ENCODE measurements at regions not wholly inside any gene's neighbourhood (a gene's known extent, or its start where the extent isn't known, plus 50 kb on each side); places are given as distances from the start of the nearest gene placed in this dataset.
"Not testable (repeated sequence)": the region's sequence is repeated elsewhere in the genome, so short reads cannot be mapped to it uniquely, and the experiment has no call there.

GRCh38 chrX:13476384-13476783, 93.0 kb upstream of the EGFL6 start:
- no peak for DNase-seq

DNA sequence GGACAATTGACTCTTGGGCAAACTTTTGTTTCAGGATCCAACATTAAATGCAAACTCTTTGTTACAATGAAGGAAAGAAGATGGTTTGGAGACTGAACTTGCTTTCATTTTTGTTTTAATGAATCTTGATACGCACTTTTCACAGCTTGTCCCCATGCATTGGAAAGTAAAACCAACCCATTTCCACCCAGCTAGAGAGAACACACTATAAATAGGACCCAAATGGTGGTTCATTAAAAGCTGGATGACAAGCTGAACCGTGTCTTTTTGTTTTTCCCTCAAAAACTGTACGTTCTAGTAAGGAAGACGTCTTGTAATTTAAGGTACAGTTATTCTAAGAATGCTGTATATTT, 95.3 kb upstream of the EGFL6 start:
- no peak for DNase-seq

GRCh38 chrX:13473442-13474163, 95.8 kb upstream of the EGFL6 start:
- DNase-seq, result no peak

GRCh38 chrX:13472975-13473374, 96.4 kb upstream of the EGFL6 start:
- no peak for DNase-seq

DNA sequence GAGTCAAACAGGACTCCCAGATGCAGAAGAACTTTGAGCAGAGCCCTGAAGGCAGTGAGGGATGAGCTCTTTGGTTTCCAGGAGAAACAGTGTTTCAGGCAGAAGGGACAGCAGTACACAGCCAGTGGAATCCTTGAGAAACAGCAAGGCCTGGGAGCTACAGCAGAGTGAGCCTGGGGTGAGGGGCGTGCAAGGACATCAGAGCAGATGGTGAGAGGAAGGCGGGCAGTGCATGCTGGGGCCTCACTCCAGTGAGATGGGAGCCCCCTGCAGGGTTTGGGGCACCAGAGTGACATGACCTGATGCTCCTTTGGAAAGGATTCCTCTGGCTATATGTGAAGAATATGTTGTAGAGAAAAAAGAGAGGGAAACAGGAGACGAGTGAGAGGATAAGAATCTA, 98.1 kb upstream of the EGFL6 start:
- DNase-seq, result no peak

- no peak for DNase-seq
Measured at GRCh38 chrX:13470685-13470977, 98.8 kb upstream of the EGFL6 start.

DNA sequence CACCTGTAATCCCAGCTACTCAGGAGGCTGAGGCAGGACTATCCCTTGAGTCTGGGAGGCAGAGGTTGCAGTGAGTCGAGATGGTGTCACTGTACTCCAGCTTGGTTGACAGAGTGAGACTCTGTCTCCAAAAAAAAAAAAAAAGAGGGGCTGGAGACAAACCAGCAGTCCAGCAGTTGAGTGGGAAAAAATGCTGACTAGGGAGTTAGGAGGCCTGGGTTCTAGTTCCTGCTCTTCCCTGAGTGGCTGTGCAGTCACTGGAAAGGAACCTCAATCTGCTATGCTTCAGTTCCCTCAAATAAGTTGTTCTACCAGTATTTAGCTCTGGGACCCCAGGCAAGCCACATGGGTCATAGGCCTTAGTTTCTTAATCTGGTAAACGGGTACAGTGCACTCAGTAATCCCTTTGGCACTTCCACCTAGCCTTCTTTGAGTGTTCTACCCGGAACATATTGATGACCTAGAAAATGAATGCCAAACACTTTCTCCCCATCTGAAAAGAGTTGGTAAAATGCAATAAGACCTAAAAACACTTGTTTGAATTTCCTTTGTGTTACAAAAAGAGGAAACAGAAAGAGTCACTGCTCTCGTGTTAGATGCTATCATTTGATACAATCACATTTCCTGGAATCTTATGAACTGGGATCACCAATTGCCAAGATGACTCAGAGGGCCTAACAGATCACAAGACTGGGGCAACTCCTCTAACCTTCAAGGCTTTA, 99.3 kb upstream of the EGFL6 start:
- no peak for DNase-seq

DNA sequence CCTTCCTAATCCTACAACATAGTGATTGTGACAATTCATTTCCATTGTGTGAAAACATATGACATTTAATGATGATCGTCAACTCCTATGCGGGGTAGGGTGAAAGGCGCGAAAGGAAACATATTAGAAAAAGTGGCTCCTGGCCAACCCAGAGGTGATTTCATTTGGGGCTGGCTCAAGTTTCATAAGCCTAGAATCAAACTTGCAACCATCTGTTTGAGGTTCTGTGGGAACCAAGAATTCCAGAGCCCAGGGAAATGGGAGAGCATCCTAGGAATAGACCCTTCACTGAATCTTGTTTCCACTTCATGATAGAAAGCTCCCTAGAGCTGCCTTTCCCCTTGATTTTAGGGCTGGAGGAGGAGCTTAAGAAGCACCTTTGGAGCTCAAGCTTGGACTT, 101.3 kb upstream of the EGFL6 start:
- no peak for DNase-seq

- no peak for DNase-seq
Measured at GRCh38 chrX:13467243-13467642, 102.2 kb upstream of the EGFL6 start.

DNA sequence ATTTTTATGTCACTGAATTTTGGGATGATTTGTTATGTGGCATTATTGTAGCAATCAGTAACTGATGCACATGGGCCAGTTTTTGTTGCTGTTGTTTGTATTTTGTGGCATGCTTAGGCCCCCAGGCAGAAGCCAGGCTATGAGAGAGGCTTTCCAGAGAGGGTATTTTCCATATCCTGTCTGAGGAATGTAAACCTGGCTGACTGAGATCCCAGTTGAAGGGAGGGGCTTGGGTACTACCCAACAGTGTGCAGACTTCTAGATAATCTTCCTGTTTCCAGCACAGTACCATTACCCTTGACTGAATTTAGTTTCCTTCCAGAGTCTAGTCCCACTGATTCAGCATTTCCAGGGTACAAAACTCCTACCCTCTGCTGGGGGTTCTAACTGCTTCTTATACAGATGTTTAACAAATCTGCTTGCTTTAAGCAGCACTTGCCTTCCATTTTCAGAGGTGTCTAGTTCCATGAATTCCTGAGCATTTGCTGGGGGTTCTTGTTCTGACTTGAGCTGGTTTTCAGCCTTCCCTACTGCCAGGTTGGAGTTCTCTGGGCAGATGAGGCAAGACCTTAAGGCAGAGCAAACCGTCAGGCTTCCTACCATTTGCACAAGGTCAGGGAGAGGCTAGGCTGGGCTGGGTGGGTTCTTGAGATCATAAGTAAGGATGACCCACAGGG, 104.7 kb upstream of the EGFL6 start:
- DNase-seq, result no peak

DNA sequence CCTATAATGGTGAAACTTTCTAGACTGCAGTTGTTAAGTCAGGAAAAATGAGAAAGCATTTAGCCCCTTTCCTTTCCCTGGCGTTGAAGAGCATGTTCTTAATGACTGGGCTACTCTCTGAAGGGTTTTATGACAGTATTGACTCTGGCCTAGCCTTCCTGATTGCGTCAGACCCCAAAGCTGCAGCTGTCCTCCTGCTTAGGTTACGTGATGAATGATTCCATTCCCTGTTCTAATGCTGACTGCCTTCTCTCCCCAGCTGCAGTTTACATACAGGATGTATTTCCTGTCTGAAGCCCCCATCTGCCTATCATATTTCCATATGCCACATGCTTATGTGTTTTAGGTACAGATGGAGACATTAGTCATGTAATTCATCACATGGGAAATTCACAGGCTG, 105.8 kb upstream of the EGFL6 start:
- DNase-seq, result no peak

GRCh38 chrX:13452283-13452682, 117.1 kb upstream of the EGFL6 start:
- DNase-seq, result no peak

DNA sequence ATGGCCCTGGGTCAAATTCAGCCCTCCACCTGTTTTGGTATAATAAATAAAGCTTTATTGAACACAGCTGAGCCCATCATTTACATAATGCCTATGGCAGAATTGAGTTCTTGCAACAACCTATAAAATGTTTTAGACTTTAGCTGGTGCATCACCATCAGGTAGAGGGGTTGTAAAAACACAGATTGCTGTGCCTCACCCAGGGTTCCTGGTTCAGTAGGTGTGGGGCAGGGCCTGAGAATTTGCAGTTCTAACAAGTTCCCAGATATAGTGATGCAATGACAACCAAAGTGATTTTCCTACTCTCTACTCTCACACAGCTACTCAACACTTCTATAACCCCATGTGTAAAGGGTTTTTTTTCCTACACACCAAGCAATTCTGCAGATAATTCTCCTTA, 120.0 kb upstream of the EGFL6 start:
- DNase-seq, result no peak

- DNase-seq, result no peak
Measured at GRCh38 chrX:13448941-13449340, 120.5 kb upstream of the EGFL6 start.

GRCh38 chrX:13441608-13442007, 121.8 kb upstream of the ATXN3L start:
- DNase-seq, result not testable (repeated sequence)

GRCh38 chrX:13440176-13440575, 120.3 kb upstream of the ATXN3L start:
- DNase-seq, result no peak

DNA sequence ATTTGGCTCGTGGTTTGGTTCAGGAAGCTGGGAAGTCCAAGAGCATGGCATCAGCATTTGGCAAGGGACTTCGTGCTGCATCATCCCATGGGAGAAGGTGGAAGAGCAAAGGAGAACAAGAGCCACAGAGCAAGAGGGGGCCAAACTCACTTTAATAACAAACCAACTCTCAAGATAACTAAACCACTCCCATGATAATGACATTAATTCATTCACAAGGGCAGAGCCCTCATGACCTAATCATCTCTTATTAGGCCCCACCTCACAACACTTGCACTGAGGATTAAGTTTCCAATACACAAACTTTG, 113.4 kb upstream of the ATXN3L start:
- no peak for DNase-seq

DNA sequence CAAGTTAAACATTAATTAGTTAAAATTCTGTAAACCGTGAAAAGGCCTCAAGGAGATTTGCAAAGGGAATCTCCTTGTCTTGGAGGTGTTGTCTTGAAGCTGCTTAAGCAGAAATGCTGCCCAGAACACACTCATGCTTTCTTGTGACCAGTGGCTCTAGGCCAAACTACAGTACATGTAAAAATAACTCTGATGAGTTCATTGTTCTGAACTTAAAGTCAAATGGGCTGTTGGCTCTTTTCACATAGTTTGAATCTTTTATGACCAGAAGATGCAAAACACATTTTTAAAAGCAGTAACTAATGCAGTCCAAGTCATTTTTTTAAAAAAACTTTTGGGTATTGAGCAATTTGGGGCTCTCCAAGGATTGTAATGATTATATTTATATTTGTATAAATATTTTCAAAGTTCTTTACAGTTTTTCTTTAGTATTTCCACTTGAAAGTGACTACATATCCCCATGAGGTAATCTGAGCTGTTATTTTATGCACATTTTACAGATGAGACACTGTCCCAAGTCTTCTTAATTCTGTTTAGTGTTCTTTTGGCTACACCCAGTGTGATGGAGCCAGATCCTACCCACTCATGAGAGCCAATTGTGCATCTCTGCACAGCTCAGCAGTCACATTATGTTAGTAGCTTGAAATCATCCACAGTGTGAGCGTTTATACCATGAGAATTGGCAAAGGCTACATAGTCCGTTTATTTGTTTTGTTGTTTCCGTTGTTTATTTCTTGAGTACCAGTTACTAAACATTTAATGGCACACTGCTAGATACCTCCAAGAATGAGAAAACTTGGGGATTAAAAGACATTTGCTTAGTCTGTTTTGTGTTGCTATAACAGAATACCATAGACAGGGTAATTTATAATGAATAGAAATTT, 112.8 kb upstream of the ATXN3L start:
- no peak for DNase-seq

- no peak for DNase-seq
Measured at GRCh38 chrX:13430136-13430827, 110.4 kb upstream of the ATXN3L start.

DNA sequence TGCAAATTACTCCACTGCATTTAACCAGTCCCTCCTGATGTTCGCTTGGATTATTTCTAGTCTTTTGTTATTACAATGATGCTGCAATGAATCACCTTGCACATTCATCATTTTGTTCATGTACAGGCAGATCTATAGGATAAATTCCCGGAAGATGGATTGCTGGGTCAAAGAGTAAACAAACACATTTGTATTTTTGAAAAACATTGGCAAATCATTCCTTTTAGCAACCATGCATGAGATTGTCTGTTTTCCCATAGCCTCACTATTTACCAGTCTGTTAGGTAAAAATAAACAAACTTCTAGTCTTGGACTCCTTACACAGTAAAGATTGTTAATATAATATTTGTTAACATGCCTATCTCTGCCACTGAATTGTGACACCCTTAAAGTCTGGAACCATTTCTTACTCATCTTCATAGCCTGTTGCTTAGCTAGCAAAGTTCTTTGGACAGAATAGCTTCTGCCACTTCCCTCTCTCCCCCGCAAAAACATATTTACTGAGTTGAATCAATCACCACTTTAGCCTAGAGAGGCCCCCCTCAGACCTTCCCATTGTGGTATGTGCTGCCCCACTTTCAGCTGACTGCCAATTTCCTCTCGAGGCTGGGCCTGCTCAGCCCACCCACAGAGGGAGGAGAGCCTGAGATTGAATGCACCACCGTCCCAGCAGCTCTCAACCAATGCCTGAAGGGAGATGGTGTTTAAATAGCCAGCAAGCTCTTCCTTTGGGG, 108.4 kb upstream of the ATXN3L start:
- no peak for DNase-seq

DNA sequence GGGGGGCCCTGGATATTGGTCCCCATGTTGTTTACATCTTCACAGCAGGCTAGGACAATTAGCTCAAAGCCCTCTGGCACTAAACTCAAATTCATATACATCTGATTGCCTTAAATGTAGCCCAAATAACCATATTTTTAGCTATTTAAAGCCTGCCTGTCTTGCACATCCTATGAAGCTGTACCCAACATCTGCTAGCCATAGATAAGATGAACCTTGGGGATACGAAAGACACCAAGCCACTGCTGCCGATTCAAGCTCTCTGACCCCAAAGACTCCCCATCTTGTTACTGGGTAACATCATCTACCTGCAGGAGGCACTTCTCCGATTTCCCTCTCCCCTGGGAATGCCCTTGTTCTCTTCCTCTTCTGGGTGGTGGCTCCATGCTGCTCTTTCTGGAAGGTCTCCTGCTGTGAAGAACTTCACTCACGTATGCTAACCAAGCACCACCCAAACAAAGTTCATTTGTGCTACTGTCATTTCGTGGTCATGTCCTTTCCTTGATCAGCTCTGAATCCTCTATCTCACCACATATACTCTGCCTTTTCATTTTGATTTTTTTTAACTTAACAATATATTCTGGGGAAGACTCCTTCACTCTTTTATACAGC, 107.7 kb upstream of the ATXN3L start:
- no peak for DNase-seq

Data from stimulated activated CD4-positive, alpha-beta T cell treated with anti-CD3 and anti-CD28 coated beads, Interleukin-2, amount 100 ng/mL, for 48 hours (primary cell).